MM.1S (cell line): ENCODE measurements at regions not wholly inside any gene's neighbourhood (a gene's known extent, or its start where the extent isn't known, plus 50 kb on each side); places are given as distances from the start of the nearest gene placed in this dataset.

Source experiments
- EZH2 ChIP-seq: fragments of 300-600 bp; sonication (generic); optimal IDR thresholded peaks from 2 replicates; pipeline ENCODE3; 2017; ENCODE audit warnings: low read depth, mild to moderate bottlenecking, antibody characterized with exemption, low read length, mixed read lengths
- EZH2phosphoT487 ChIP-seq: fragments of 300-600 bp; sonication (generic); IDR thresholded peaks from 2 replicates; pipeline ENCODE4 v1.6.1; 2018; ENCODE audit warnings: antibody characterized with exemption, low read length
- TF ChIP-seq, protein P1 (sequence below): fragments of 300-600 bp; sonication (generic); IDR thresholded peaks from 2 replicates; pipeline ENCODE4 v1.5.1; 2016; ENCODE audit warnings: antibody characterized with exemption, low read length, mixed read lengths

DNA sequence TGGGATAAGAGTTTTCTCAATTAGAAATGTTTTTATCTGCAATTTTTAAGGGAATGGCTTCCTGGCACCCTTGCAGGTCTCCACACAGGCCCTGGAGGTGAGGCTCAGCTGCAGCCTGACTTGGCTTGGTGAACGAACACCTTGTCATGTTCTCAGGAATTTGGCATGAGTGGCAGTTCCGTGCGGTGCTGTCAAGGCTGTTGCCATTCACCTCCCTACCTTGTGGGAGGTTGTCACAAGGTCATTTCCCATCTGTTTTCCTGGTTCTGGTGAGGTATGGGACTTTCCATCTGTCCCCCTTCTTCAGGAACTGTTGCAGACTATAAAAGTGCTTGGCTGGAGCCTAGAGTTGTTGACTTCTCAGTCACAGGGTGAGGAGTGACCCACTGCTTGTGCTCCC lies 82.9 kb downstream of the ELOVL4 start:
- TF ChIP-seq, protein P1, sequence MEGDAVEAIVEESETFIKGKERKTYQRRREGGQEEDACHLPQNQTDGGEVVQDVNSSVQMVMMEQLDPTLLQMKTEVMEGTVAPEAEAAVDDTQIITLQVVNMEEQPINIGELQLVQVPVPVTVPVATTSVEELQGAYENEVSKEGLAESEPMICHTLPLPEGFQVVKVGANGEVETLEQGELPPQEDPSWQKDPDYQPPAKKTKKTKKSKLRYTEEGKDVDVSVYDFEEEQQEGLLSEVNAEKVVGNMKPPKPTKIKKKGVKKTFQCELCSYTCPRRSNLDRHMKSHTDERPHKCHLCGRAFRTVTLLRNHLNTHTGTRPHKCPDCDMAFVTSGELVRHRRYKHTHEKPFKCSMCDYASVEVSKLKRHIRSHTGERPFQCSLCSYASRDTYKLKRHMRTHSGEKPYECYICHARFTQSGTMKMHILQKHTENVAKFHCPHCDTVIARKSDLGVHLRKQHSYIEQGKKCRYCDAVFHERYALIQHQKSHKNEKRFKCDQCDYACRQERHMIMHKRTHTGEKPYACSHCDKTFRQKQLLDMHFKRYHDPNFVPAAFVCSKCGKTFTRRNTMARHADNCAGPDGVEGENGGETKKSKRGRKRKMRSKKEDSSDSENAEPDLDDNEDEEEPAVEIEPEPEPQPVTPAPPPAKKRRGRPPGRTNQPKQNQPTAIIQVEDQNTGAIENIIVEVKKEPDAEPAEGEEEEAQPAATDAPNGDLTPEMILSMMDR = no peak
- TF ChIP-seq EZH2 (no peak), EZH2phosphoT487 (no peak)
